ENCODE measurements at regions not wholly inside any gene's neighbourhood (a gene's known extent, or its start where the extent isn't known, plus 50 kb on each side); places are given as distances from the start of the nearest gene placed in this dataset.
"Not testable (repeated sequence)": the region's sequence is repeated elsewhere in the genome, so short reads cannot be mapped to it uniquely, and the experiment has no call there.

DNA sequence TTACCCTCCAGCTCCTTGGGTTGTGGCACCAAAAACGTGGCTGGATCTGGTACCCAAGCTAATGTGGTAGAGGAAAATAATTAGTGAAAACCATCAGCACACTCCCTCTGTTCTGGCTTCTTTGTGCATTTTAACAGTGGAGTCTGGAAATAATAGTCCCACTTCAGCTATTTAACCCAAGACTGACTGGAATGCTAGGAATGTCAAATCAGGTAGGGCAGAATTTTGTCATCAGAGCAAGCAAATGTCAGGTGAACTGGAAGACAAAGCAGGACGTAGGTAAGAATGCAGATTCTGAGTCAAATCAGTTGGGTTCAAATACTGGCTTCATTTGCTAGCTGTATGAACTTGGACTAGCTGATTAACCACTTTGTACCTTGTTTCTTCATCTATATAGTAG, 144.0 kb upstream of the SPATA31A3 start:
- not testable (repeated sequence) for TF ChIP-seq POLR2AphosphoS5, POLR2A (IDR thresholded peaks at IDR 0.05)
- TF ChIP-seq, protein P1, sequence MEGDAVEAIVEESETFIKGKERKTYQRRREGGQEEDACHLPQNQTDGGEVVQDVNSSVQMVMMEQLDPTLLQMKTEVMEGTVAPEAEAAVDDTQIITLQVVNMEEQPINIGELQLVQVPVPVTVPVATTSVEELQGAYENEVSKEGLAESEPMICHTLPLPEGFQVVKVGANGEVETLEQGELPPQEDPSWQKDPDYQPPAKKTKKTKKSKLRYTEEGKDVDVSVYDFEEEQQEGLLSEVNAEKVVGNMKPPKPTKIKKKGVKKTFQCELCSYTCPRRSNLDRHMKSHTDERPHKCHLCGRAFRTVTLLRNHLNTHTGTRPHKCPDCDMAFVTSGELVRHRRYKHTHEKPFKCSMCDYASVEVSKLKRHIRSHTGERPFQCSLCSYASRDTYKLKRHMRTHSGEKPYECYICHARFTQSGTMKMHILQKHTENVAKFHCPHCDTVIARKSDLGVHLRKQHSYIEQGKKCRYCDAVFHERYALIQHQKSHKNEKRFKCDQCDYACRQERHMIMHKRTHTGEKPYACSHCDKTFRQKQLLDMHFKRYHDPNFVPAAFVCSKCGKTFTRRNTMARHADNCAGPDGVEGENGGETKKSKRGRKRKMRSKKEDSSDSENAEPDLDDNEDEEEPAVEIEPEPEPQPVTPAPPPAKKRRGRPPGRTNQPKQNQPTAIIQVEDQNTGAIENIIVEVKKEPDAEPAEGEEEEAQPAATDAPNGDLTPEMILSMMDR (IDR thresholded peaks at IDR 0.05) = not testable (repeated sequence)
